PC-3 (cell line): ENCODE measurements at regions not wholly inside any gene's neighbourhood (a gene's known extent, or its start where the extent isn't known, plus 50 kb on each side); places are given as distances from the start of the nearest gene placed in this dataset.

Experiments used
- CTCF ChIP-seq: fragments of 300-600 bp; sonication (generic); conservative IDR thresholded peaks from 2 replicates; pipeline ENCODE4 v1.5.1; 2017; ENCODE audit warnings: antibody characterized with exemption, low read depth, mild to moderate bottlenecking, low read length
- EZH2 ChIP-seq: fragments of 300-600 bp; sonication (generic); IDR thresholded peaks from one replicate; pipeline ENCODE4 v1.6.1; 2017; ENCODE audit warnings: antibody characterized with exemption, mild to moderate bottlenecking, low read length; ENCODE audit not compliant: unreplicated experiment
- EZH2phosphoT487 ChIP-seq: fragments of 300-600 bp; sonication (generic); IDR thresholded peaks from 2 replicates; pipeline ENCODE4 v1.6.1; 2018; ENCODE audit warnings: mild to moderate bottlenecking, antibody characterized with exemption, low read length, borderline replicate concordance

- TF ChIP-seq CTCF, result no peak
- no peak for TF ChIP-seq EZH2
- no peak for TF ChIP-seq EZH2phosphoT487
Measured at GRCh38 chr5:12095808-12096281, 191.6 kb upstream of the CTNND2 start.
